HCT116 (cell line): ENCODE measurements at regions not wholly inside any gene's neighbourhood (a gene's known extent, or its start where the extent isn't known, plus 50 kb on each side); places are given as distances from the start of the nearest gene placed in this dataset.

Source experiments
- ATAC-seq: fragments of 200-7000 bp; cut with Tn5 transposase; 2 replicates; pipeline ENCODE4 v1.9.1; 2020; ENCODE audit warnings: mild to moderate bottlenecking, moderate library complexity
- BruUV-seq: library from RNA; stranded (reverse); fragments of 400-500 nt; replicated peaks from 2 replicates; lab custom pipeline; 2021; lab: Mats Ljungman, UMichigan
- CTCF ChIA-PET: fragments of 300-600 bp; sonication (Branson Sonifier 250); formaldehyde crosslinking; loops from one replicate; lab custom pipeline; 2021; ENCODE audit warnings: antibody characterized with exemption; lab: Charles Lee
- POLR2A ChIA-PET: fragments of 300-600, 350-600 bp; sonication (Branson Sonifier 250); formaldehyde crosslinking; loops from one replicate; lab custom pipeline; 2021; ENCODE audit warnings: antibody characterized with exemption; lab: Charles Lee
- RAD21 ChIA-PET, 2 experiments: fragments of 300-600 bp; sonication (Branson Sonifier 250); formaldehyde crosslinking; loops; one replicate each; lab custom pipeline; 2023; ENCODE audit warnings: low total read pairs in 2 of 2; ENCODE audit not compliant: uncharacterized antibody in 2 of 2, unreplicated experiment in 2 of 2, low non-redundant PET in 1 of 2; lab: Charles Lee
- DNase-seq: peaks from one replicate; pipeline ENCODE4 v3.0.0-alpha.2; 2010; ENCODE audit warnings: low read depth, low spot score
- H2AFZ ChIP-seq: fragments of 200-600 bp; shearing (Covaris generic), sonication (generic); 2 replicates; pipeline ENCODE4 v1.6.1; 2017; ENCODE audit warnings: low read depth, mixed run types, mixed read lengths, antibody characterized with exemption, low read length; ENCODE audit not compliant: poor library complexity, severe bottlenecking
- H3K27ac ChIP-seq: 2 replicates; pipeline ENCODE4 v1.5.1; 2012; ENCODE audit warnings: low read depth, low read length
- H3K27me3 ChIP-seq: fragments of 200-600 bp; sonication (generic); 2 replicates; pipeline ENCODE4 v1.6.1; 2016; ENCODE audit warnings: mixed run types, low read length, mixed read lengths; ENCODE audit not compliant: insufficient read depth
- H3K36me3 ChIP-seq, 2 experiments: fragments of 200-500 bp in 1 of 2; fragments of 200-600 bp in 1 of 2; sonication (Bioruptor generic) in 1 of 2; sonication (generic) in 1 of 2; 2 replicates each; pipeline versions ENCODE4 v1.5.1 to v1.6.1; 2014 to 2016; ENCODE audit warnings: low read length in 2 of 2, inconsistent platforms in 1 of 2, mixed read lengths in 1 of 2, mixed run types in 1 of 2; ENCODE audit not compliant: insufficient read depth in 2 of 2, control insufficient read depth in 1 of 2
- H3K4me1 ChIP-seq, 2 experiments: fragments of 200-600 bp in 1 of 2; sonication (generic) in 1 of 2; 2 replicates each; pipeline versions ENCODE4 v1.5.1 to v1.6.1; 2012 to 2017; ENCODE audit warnings: low read length in 2 of 2, inconsistent platforms in 1 of 2, mild to moderate bottlenecking in 1 of 2, mixed read lengths in 1 of 2, mixed run types in 1 of 2, moderate library complexity in 1 of 2; ENCODE audit not compliant: insufficient read depth in 2 of 2, control insufficient read depth in 1 of 2
- H3K4me2 ChIP-seq: fragments of 200-600 bp; sonication (generic); 2 replicates; pipeline ENCODE4 v1.6.1; 2017; ENCODE audit warnings: mixed run types, low read length, mixed read lengths
- H3K4me3 ChIP-seq, 2 experiments: fragments of 200-600 bp in 1 of 2; sonication (generic) in 1 of 2; replicated peaks in 1 of 2; 2 replicates each; pipeline ENCODE4 v1.5.1; 2011 to 2016; ENCODE audit warnings: low read length in 2 of 2, control low read depth in 1 of 2, low read depth in 1 of 2, mild to moderate bottlenecking in 1 of 2, mixed read lengths in 1 of 2, mixed run types in 1 of 2
- H3K79me2 ChIP-seq: fragments of 200-600 bp; sonication (generic); 2 replicates; pipeline ENCODE4 v1.6.1; 2017; ENCODE audit warnings: mild to moderate bottlenecking, mixed run types, low read length, moderate library complexity, mixed read lengths; ENCODE audit not compliant: insufficient read depth
- H3K9ac ChIP-seq: fragments of 200-600 bp; sonication (generic); 2 replicates; pipeline ENCODE4 v1.6.1; 2016; ENCODE audit warnings: low read length, mixed read lengths
- H3K9me2 ChIP-seq: fragments of 200-600 bp; sonication (generic), shearing (Covaris generic); 2 replicates; pipeline ENCODE4 v1.6.1; 2017; ENCODE audit warnings: mixed run types, mild to moderate bottlenecking, moderate library complexity; ENCODE audit not compliant: insufficient read depth
- H3K9me3 ChIP-seq, 2 experiments: fragments of 200-500 bp in 1 of 2; fragments of 200-600 bp in 1 of 2; sonication (Bioruptor generic) in 1 of 2; sonication (generic) in 1 of 2; 2 replicates each; pipeline ENCODE4 v1.6.1; 2014 to 2017; ENCODE audit warnings: low read length in 2 of 2, mixed read lengths in 2 of 2, inconsistent platforms in 1 of 2, low read depth in 1 of 2, mild to moderate bottlenecking in 1 of 2, mixed run types in 1 of 2, moderate library complexity in 1 of 2; ENCODE audit not compliant: control insufficient read depth in 1 of 2, insufficient read depth in 1 of 2
- H4K20me1 ChIP-seq: fragments of 200-600 bp; sonication (generic), shearing (Covaris generic); 2 replicates; pipeline ENCODE4 v1.6.1; 2017; ENCODE audit warnings: mixed run types, mild to moderate bottlenecking, moderate library complexity; ENCODE audit not compliant: insufficient read depth
- CTCF ChIP-seq, 3 experiments: fragments of 200-600 bp in 1 of 3; sonication (generic) in 1 of 3; IDR thresholded peaks in 2 of 3; conservative IDR thresholded peaks in 1 of 3; 2 replicates each; pipeline ENCODE4 v1.5.1; 2012 to 2017; ENCODE audit warnings: low read depth in 2 of 3, low read length in 2 of 3, antibody characterized with exemption in 1 of 3, borderline replicate concordance in 1 of 3, control low read depth in 1 of 3, mild to moderate bottlenecking in 1 of 3, mixed read lengths in 1 of 3, mixed run types in 1 of 3, moderate library complexity in 1 of 3; ENCODE audit not compliant: insufficient read depth in 1 of 3
- EGR1 ChIP-seq: IDR thresholded peaks from 2 replicates; pipeline ENCODE4 v1.6.1; 2012; ENCODE audit warnings: low read depth
- EZH2phosphoT487 ChIP-seq: fragments of 200-600 bp; IDR thresholded peaks from 2 replicates; pipeline ENCODE4 v1.6.1; 2018; ENCODE audit warnings: antibody characterized with exemption, borderline replicate concordance
- MAX ChIP-seq: IDR thresholded peaks from 2 replicates; pipeline ENCODE4 v1.6.1; 2012
- RAD21 ChIP-seq: IDR thresholded peaks from 2 replicates; pipeline ENCODE4 v1.6.1; 2012; ENCODE audit warnings: low read depth, mild to moderate bottlenecking
- SIN3A ChIP-seq: IDR thresholded peaks from 2 replicates; pipeline ENCODE4 v1.6.1; 2012; ENCODE audit warnings: low read depth
- SP1 ChIP-seq: IDR thresholded peaks from 2 replicates; pipeline ENCODE4 v1.6.1; 2012; ENCODE audit warnings: low read depth
- YY1 ChIP-seq: IDR thresholded peaks from 2 replicates; pipeline ENCODE4 v1.6.1; 2011; ENCODE audit warnings: low read length, low read depth, moderate library complexity, mild to moderate bottlenecking; ENCODE audit not compliant: insufficient replicate concordance; ENCODE audit errors: extremely low read depth
- ZBTB33 ChIP-seq: IDR thresholded peaks from 2 replicates; pipeline ENCODE4 v1.6.1; 2011; ENCODE audit warnings: mild to moderate bottlenecking, low read length, moderate library complexity; ENCODE audit not compliant: insufficient replicate concordance; ENCODE audit errors: extremely low read depth
- ZFX ChIP-seq: fragments of 450-650 bp; IDR thresholded peaks from 2 replicates; pipeline ENCODE4 v1.6.1; 2017
- intact Hi-C: fragments of 100-400 bp; cut with micrococcal nuclease; formaldehyde crosslinking; loops from 2 replicates; pipeline ENCODE4 v1.10.0; 2022

- H3K4me1 ChIP-seq: no peaks in the 10 kb centered on the region
- intact Hi-C loops: no loop called here
- POLR2A ChIA-PET: no interaction called here
- RAD21 ChIA-PET: no interaction called here
- peaks cover 74% of the 10 kb centered on the region for H3K27me3 ChIP-seq
- CTCF ChIA-PET: no interaction called here
- no peak overlapping the region for H3K4me2 ChIP-seq
- no peak overlapping the region for H3K27ac ChIP-seq
- no peaks in the 10 kb centered on the region for H3K9me2 ChIP-seq
- no peak for DNase-seq
- H4K20me1 ChIP-seq: no peaks in the 10 kb centered on the region
- peak; percentile 84 for ATAC-seq
- no peak overlapping the region for H2AFZ ChIP-seq
- H3K4me3 ChIP-seq: no peak overlapping the region
- H3K79me2 ChIP-seq: no peaks in the 10 kb centered on the region
- H3K9me3 ChIP-seq: no peaks in the 10 kb centered on the region
- TF ChIP-seq RAD21: peak; percentile 42; the same call in 1 of the 2 replicates
- peak; percentile 9 to 62 (median 50); a peak in 4 of 6 replicates for TF ChIP-seq CTCF (IDR thresholded peaks at IDR 0.05 in 2 of 3, conservative IDR thresholded peaks at IDR 0.05 in 1 of 3; ENCODE audit: borderline replicate concordance in 1 of 3, insufficient read depth in 1 of 3, low read depth in 2 of 3, low read length in 2 of 3)
- TF ChIP-seq ZBTB33: no peak
- BruUV-seq: no TSS peak
- no peaks in the 10 kb centered on the region for H3K36me3 ChIP-seq
- H3K9ac ChIP-seq: no peak overlapping the region
Measured at GRCh38 chr10:111990734-111991133, 192.8 kb downstream of the GPAM start.

- H3K4me3 ChIP-seq: no peak overlapping the region
- no peak overlapping the region for H3K4me2 ChIP-seq
- ATAC-seq (no peak), DNase-seq (no peak)
- RAD21 ChIA-PET: no interaction called here
- no peaks in the 10 kb centered on the region for H3K79me2 ChIP-seq
- no peaks in the 10 kb centered on the region for H3K4me1 ChIP-seq
- H3K27ac ChIP-seq: no peak overlapping the region
- BruUV-seq: no TSS peak
- POLR2A ChIA-PET: no interaction called here
- H3K9me3 ChIP-seq: no peaks in the 10 kb centered on the region
- no peak overlapping the region for H3K9ac ChIP-seq
- H3K27me3 ChIP-seq: peaks cover 71% of the 10 kb centered on the region
- no peaks in the 10 kb centered on the region for H3K9me2 ChIP-seq
- no peaks in the 10 kb centered on the region for H4K20me1 ChIP-seq
- H3K36me3 ChIP-seq: no peaks in the 10 kb centered on the region
- CTCF ChIA-PET: no interaction called here
- intact Hi-C loops: no loop called here
- H2AFZ ChIP-seq: no peak overlapping the region
- TF ChIP-seq ZFX (no peak), EGR1 (no peak), ZBTB33 (no peak), RAD21 (no peak), YY1 (no peak), SIN3A (no peak), SP1 (no peak), EZH2phosphoT487 (no peak), MAX (no peak)
Measured at GRCh38 chr10:111993321-111993720, 190.2 kb downstream of the GPAM start.
